22Rv1 (cell line): ENCODE measurements at regions not wholly inside any gene's neighbourhood (a gene's known extent, or its start where the extent isn't known, plus 50 kb on each side); places are given as distances from the start of the nearest gene placed in this dataset.

ENCODE experiments used
- ZFX ChIP-seq: fragments of 450-650 bp; IDR thresholded peaks from 2 replicates; pipeline ENCODE4 v1.6.1; 2017; ENCODE audit warnings: antibody characterized with exemption, borderline replicate concordance
- TF ChIP-seq, protein P1 (sequence below): fragments of 450-650 bp; IDR thresholded peaks from 2 replicates; pipeline ENCODE4 v1.5.1; 2017; ENCODE audit warnings: mild to moderate bottlenecking

DNA sequence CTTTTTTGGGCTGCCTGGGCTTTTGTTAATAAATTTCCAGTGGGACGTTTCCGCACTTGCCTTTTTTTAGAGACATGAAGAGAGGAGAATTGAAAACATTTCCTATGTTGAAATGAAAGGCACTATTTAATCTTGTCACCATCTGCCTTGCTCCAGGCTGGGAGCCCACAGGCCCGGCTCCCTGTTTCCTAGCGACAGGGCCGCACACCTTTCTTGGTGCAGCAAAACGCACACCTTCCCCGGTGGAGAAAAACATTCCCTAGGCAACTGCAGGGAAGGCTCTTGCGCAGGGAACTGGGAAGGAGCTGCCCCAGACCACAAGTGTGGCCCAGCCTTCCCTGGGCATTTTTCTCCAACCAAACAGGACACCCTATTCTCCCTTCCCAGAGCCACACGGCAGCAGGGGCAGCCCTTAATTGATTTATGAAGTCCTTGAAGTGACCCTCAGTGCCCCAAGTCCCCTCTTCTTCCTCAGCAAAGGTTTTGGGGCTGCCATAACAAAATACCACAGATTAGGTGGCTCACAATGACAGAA, 79.3 kb upstream of the KCNK12 start:
- TF ChIP-seq, protein P1, sequence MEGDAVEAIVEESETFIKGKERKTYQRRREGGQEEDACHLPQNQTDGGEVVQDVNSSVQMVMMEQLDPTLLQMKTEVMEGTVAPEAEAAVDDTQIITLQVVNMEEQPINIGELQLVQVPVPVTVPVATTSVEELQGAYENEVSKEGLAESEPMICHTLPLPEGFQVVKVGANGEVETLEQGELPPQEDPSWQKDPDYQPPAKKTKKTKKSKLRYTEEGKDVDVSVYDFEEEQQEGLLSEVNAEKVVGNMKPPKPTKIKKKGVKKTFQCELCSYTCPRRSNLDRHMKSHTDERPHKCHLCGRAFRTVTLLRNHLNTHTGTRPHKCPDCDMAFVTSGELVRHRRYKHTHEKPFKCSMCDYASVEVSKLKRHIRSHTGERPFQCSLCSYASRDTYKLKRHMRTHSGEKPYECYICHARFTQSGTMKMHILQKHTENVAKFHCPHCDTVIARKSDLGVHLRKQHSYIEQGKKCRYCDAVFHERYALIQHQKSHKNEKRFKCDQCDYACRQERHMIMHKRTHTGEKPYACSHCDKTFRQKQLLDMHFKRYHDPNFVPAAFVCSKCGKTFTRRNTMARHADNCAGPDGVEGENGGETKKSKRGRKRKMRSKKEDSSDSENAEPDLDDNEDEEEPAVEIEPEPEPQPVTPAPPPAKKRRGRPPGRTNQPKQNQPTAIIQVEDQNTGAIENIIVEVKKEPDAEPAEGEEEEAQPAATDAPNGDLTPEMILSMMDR = no peak
- no peak for TF ChIP-seq ZFX
